Left lung (tissue), 4 donors: ENCODE measurements at regions not wholly inside any gene's neighbourhood (a gene's known extent, or its start where the extent isn't known, plus 50 kb on each side); places are given as distances from the start of the nearest gene placed in this dataset.
"Not testable (repeated sequence)": the region's sequence is repeated elsewhere in the genome, so short reads cannot be mapped to it uniquely, and the experiment has no call there.

Experiments used
- ATAC-seq: fragments of 200-7000 bp; cut with Tn5 transposase; one replicate; pipeline ENCODE4 v1.9.1; 2020; ENCODE audit warnings: moderate library complexity
- DNase-seq, 4 donors: peaks; one replicate each; pipeline ENCODE4 v3.0.0-alpha.2; 2013 to 2020
- H3K27ac ChIP-seq, 2 donors: fragments of 200-600 bp; sonication (generic) in 1 of 2; one replicate each; pipeline versions ENCODE4 v1.5.0 to v1.8.0; 2020 to 2021
- H3K27me3 ChIP-seq, 2 donors: fragments of 200-600 bp; sonication (generic) in 1 of 2; one replicate each; pipeline versions ENCODE4 v1.5.0 to v1.8.0; 2020 to 2021
- H3K36me3 ChIP-seq, 2 donors: fragments of 200-600 bp; sonication (generic) in 1 of 2; one replicate each; pipeline versions ENCODE4 v1.5.0 to v1.8.0; 2020 to 2021
- H3K4me1 ChIP-seq, 2 donors: fragments of 200-600 bp; one replicate each; pipeline ENCODE4 v1.8.0; 2021
- H3K4me3 ChIP-seq, 2 donors: fragments of 200-600 bp; sonication (generic) in 1 of 2; one replicate each; pipeline versions ENCODE4 v1.5.0 to v1.8.0; 2020 to 2021; ENCODE audit warnings: mild to moderate bottlenecking in 1 of 2
- H3K9me3 ChIP-seq, 2 donors: fragments of 200-600 bp; sonication (generic) in 1 of 2; one replicate each; pipeline versions ENCODE4 v1.5.0 to v1.8.0; 2020 to 2021
- CTCF ChIP-seq, 2 donors: fragments of 200-600 bp; sonication (generic) in 1 of 2; IDR thresholded peaks; one replicate each; pipeline versions ENCODE4 v1.5.0 to v1.8.0; 2021; ENCODE audit warnings: antibody characterized with exemption in 2 of 2
- intact Hi-C, 2 donors: fragments of 100-400 bp; cut with DNase I; formaldehyde crosslinking; loops; one replicate each; pipeline versions ENCODE4 v1.11.2 to v1.14.2; 2022
- donor health status: DM: no; HTN: yes; CAD: no.
- donor health status: DM: no; HTN: no; CAD: no.

- intact Hi-C loops, result no loop called here
- Histone ChIP-seq H3K4me1 (no peaks in the 10 kb centered on the region), H3K36me3 (no peaks in the 10 kb centered on the region), H3K4me3 (no peak overlapping the region), H3K9me3 (no peaks in the 10 kb centered on the region), H3K27ac (no peak overlapping the region), H3K27me3 (no peaks in the 10 kb centered on the region)
- TF ChIP-seq CTCF (IDR thresholded peaks at IDR 0.05), result no peak
- ATAC-seq (no peak), DNase-seq (no peak)
These were observed 529.7 kb upstream of the BOD1L1 start for GRCh38 chr4:14157262-14157661.

GRCh38 chr4:14165222-14165920 lies 537.8 kb upstream of the BOD1L1 start:
- ATAC-seq, result peak; percentile 81

GRCh38 chr4:14167876-14168510 lies 540.5 kb upstream of the BOD1L1 start:
- intact Hi-C loops, result no loop called here
- ATAC-seq (no peak), DNase-seq (no peak)
- Histone ChIP-seq H3K4me1 (peaks cover 0 to 3% of the 10 kb centered on the region in 2 donors), H3K36me3 (no peaks in the 10 kb centered on the region), H3K27ac (no peak overlapping the region), H3K4me3 (no peak overlapping the region), H3K9me3 (no peaks in the 10 kb centered on the region), H3K27me3 (no peaks in the 10 kb centered on the region)
- no peak for TF ChIP-seq CTCF (IDR thresholded peaks at IDR 0.05)

More at GRCh38 chr4:14165222-14165920, 537.8 kb upstream of the BOD1L1 start:
- no peak for TF ChIP-seq CTCF (IDR thresholded peaks at IDR 0.05)
- intact Hi-C loops, result no loop called here
- H3K4me1 ChIP-seq, result peaks cover 0 to 3% of the 10 kb centered on the region in 2 donors
- no peaks in the 10 kb centered on the region for H3K36me3 ChIP-seq
- no peaks in the 10 kb centered on the region for H3K9me3 ChIP-seq
- no peak overlapping the region for H3K27ac ChIP-seq
- no peak overlapping the region for H3K4me3 ChIP-seq
- no peak for DNase-seq
- H3K27me3 ChIP-seq, result no peaks in the 10 kb centered on the region

GRCh38 chr4:14168919-14169318 lies 541.4 kb upstream of the BOD1L1 start:
- Histone ChIP-seq H3K9me3 (no peaks in the 10 kb centered on the region), H3K36me3 (no peaks in the 10 kb centered on the region), H3K4me1 (peaks cover 0 to 3% of the 10 kb centered on the region in 2 donors), H3K4me3 (no peak overlapping the region), H3K27ac (no peak overlapping the region), H3K27me3 (no peaks in the 10 kb centered on the region)
- no peak for ATAC-seq
- intact Hi-C loops, result no loop called here
- DNase-seq, result no peak
- no peak for TF ChIP-seq CTCF (IDR thresholded peaks at IDR 0.05)

- no peak for TF ChIP-seq CTCF (IDR thresholded peaks at IDR 0.05)
- no peak for ATAC-seq
- no peak for DNase-seq
- H3K9me3 ChIP-seq, result no peaks in the 10 kb centered on the region
- intact Hi-C loops, result no loop called here
- H3K27me3 ChIP-seq, result no peaks in the 10 kb centered on the region
- no peak overlapping the region for H3K27ac ChIP-seq
- H3K4me1 ChIP-seq, result peaks cover 0 to 3% of the 10 kb centered on the region in 2 donors
- H3K36me3 ChIP-seq, result no peaks in the 10 kb centered on the region
- H3K4me3 ChIP-seq, result no peak overlapping the region
These were observed 541.9 kb upstream of the BOD1L1 start for GRCh38 chr4:14169460-14169859.

GRCh38 chr4:14169940-14170339 lies 542.4 kb upstream of the BOD1L1 start:
- H3K4me3 ChIP-seq, intact Hi-C loops, H3K4me1 ChIP-seq, DNase-seq, ATAC-seq, H3K27ac ChIP-seq, H3K36me3 ChIP-seq, H3K27me3 ChIP-seq, H3K9me3 ChIP-seq: not testable (repeated sequence)
